KMS-11 (cell line): ENCODE measurements at regions not wholly inside any gene's neighbourhood (a gene's known extent, or its start where the extent isn't known, plus 50 kb on each side); places are given as distances from the start of the nearest gene placed in this dataset.

ENCODE experiments used
- H2AFZ ChIP-seq: fragments of 200-600 bp; sonication (generic); 2 replicates; pipeline ENCODE4 v1.6.1; 2016; ENCODE audit warnings: antibody characterized with exemption, mixed run types, low read depth
- H3K27ac ChIP-seq: fragments of 200-600 bp; sonication (generic); 2 replicates; pipeline ENCODE4 v1.6.1; 2016; ENCODE audit warnings: mild to moderate bottlenecking, mixed run types
- H3K27me3 ChIP-seq: fragments of 200-600 bp; sonication (generic); 2 replicates; pipeline ENCODE4 v1.6.1; 2017; ENCODE audit warnings: mild to moderate bottlenecking, low read depth, mixed run types, moderate library complexity; ENCODE audit not compliant: insufficient read depth
- H3K36me3 ChIP-seq: fragments of 200-600 bp; sonication (generic); 2 replicates; pipeline ENCODE4 v1.6.1; 2017; ENCODE audit warnings: mild to moderate bottlenecking, mixed run types; ENCODE audit not compliant: insufficient read depth
- H3K4me1 ChIP-seq: fragments of 200-600 bp; sonication (generic); 2 replicates; pipeline ENCODE4 v1.6.1; 2016; ENCODE audit warnings: mild to moderate bottlenecking, low read depth, mixed run types; ENCODE audit not compliant: poor library complexity, severe bottlenecking
- H3K4me2 ChIP-seq: fragments of 200-600 bp; sonication (generic); 2 replicates; pipeline ENCODE4 v1.7.0; 2016; ENCODE audit warnings: mild to moderate bottlenecking, mixed run types
- H3K4me3 ChIP-seq: fragments of 200-600 bp; sonication (generic); IDR thresholded peaks from 2 replicates; pipeline ENCODE4 v1.6.1; 2017; ENCODE audit warnings: low read depth, low read length, mixed read lengths; ENCODE audit not compliant: insufficient read depth
- H3K79me2 ChIP-seq: fragments of 200-600 bp; sonication (generic); 2 replicates; pipeline ENCODE4 v1.6.1; 2016; ENCODE audit warnings: low read depth, mixed run types; ENCODE audit not compliant: insufficient read depth
- H3K9ac ChIP-seq: fragments of 200-600 bp; sonication (generic); 2 replicates; pipeline ENCODE4 v1.6.1; 2016; ENCODE audit warnings: mild to moderate bottlenecking, mixed run types
- H4K20me1 ChIP-seq: fragments of 200-600 bp; sonication (generic); 2 replicates; pipeline ENCODE4 v1.6.1; 2016; ENCODE audit warnings: mild to moderate bottlenecking, mixed run types; ENCODE audit not compliant: insufficient read depth
- TF ChIP-seq, protein P1 (sequence below): fragments of 200-600 bp; sonication (generic); conservative IDR thresholded peaks from 2 replicates; pipeline ENCODE4 v1.6.1; 2017; ENCODE audit warnings: low read depth, mild to moderate bottlenecking, antibody characterized with exemption, low read length, moderate library complexity, mixed read lengths

DNA sequence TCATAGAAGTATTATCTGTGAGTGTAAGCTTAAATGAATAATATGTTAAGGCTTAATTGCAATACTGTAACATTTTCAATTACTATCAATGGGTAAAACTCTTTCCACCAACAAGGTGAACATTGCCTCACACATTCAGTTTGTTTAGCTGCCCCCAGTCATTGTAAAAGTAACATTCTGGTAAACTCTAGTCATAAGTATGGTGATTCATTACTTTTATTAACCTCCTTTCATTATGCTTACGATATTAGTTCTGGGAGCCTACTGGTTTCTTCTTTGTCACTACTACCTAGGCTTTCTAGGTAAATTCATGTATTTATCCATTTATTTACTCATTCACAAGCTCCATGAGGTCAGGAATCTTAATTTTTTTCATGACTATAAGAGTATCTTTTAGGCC, 412.8 kb upstream of the SLIT2 start:
- Histone ChIP-seq H3K27ac (no peak overlapping the region), H3K27me3 (no peaks in the 10 kb centered on the region)
- TF ChIP-seq, protein P1, sequence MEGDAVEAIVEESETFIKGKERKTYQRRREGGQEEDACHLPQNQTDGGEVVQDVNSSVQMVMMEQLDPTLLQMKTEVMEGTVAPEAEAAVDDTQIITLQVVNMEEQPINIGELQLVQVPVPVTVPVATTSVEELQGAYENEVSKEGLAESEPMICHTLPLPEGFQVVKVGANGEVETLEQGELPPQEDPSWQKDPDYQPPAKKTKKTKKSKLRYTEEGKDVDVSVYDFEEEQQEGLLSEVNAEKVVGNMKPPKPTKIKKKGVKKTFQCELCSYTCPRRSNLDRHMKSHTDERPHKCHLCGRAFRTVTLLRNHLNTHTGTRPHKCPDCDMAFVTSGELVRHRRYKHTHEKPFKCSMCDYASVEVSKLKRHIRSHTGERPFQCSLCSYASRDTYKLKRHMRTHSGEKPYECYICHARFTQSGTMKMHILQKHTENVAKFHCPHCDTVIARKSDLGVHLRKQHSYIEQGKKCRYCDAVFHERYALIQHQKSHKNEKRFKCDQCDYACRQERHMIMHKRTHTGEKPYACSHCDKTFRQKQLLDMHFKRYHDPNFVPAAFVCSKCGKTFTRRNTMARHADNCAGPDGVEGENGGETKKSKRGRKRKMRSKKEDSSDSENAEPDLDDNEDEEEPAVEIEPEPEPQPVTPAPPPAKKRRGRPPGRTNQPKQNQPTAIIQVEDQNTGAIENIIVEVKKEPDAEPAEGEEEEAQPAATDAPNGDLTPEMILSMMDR, result no peak

DNA sequence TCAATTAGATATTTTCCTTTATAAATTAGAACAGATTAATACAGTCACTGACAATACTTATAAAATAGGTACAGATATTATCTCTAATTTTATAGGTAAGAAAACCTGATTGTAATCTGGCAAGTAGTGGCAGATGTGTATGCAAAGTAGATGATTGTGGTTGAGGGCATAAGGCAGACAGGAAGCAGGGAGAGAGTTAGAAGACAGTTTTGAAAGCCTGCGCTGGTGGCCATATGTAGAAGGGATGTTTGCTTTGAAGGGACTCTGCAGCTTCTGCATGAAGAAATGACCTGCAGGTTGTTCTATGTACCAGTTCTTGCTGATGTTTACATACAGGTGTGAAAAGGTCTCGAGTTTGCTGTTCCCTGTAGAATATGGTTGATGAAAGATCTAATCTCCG, 416.3 kb upstream of the SLIT2 start:
- TF ChIP-seq, protein P1, result no peak
- Histone ChIP-seq H3K27ac (no peak overlapping the region), H2AFZ (no peak overlapping the region), H3K9ac (no peak overlapping the region), H3K36me3 (no peaks in the 10 kb centered on the region), H3K79me2 (no peaks in the 10 kb centered on the region), H3K4me2 (no peak overlapping the region), H3K4me1 (no peaks in the 10 kb centered on the region), H3K27me3 (no peaks in the 10 kb centered on the region), H4K20me1 (no peaks in the 10 kb centered on the region), H3K4me3 (no peak overlapping the region)

More for the DNA sequence above, 412.8 kb upstream of the SLIT2 start:
- no peak overlapping the region for H3K4me3 ChIP-seq
- H3K79me2 ChIP-seq, result no peaks in the 10 kb centered on the region
- H3K4me2 ChIP-seq, result no peak overlapping the region
- H3K9ac ChIP-seq, result no peak overlapping the region
- no peaks in the 10 kb centered on the region for H3K4me1 ChIP-seq
- H4K20me1 ChIP-seq, result no peaks in the 10 kb centered on the region
- H2AFZ ChIP-seq, result no peak overlapping the region
- no peaks in the 10 kb centered on the region for H3K36me3 ChIP-seq

DNA sequence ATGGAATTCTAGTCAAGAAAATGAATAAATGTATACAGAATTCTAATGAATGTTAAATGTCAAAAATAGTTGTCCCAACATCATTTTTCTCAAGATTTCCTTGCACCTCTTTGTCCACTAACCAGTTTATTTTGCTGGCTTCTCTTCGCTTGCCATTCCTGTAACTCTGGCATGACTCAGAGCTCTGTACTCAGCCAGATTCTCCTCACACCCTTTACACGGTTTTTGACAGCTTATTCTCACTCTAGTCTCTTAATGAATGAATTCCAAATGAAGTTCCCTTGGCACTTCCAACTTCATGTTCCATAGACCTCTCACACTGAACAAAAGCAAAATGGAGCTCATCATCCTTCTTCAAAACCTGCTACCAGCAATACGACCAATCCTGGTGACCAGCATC, 419.3 kb upstream of the SLIT2 start:
- Histone ChIP-seq H3K9ac (no peak overlapping the region), H3K4me1 (no peaks in the 10 kb centered on the region), H2AFZ (no peak overlapping the region), H3K4me2 (no peak overlapping the region), H3K36me3 (no peaks in the 10 kb centered on the region), H3K27ac (no peak overlapping the region), H4K20me1 (no peaks in the 10 kb centered on the region), H3K4me3 (no peak overlapping the region), H3K27me3 (no peaks in the 10 kb centered on the region), H3K79me2 (no peaks in the 10 kb centered on the region)
- TF ChIP-seq, protein P1, result no peak

DNA sequence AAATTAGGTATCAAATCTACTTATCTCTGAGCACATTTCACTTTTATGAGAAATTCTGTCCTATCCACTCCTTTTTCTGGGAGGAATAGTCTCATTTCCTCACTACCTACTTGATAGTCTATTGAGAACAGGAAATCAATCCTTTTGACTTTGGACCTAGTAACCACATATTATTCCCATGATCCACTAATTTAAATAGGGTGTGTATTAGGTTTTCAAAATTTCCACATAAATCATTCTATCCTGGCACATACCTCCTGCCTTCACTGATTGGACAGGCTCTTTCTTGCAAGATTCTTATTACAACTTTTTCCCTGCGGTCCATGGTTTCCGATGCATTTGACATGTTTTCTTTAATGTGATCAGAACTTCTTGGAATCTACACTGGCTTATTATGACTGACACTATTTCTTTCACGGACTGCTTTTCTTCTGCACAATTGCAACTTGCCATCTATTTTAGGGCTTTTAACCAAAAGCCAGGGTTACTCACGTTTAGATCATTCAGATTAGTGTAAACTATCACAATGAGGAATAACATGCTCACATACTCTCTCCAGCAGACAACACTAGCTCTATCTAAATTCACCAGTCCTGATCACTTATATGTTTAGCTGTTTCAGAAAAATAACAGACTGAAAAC, 419.9 kb upstream of the SLIT2 start:
- H2AFZ ChIP-seq, result no peak overlapping the region
- TF ChIP-seq, protein P1, result no peak
- no peak overlapping the region for H3K4me3 ChIP-seq
- H3K79me2 ChIP-seq, result no peaks in the 10 kb centered on the region
- no peak overlapping the region for H3K9ac ChIP-seq
- H3K4me2 ChIP-seq, result no peak overlapping the region
- H3K4me1 ChIP-seq, result no peaks in the 10 kb centered on the region
- H3K27me3 ChIP-seq, result no peaks in the 10 kb centered on the region
- H4K20me1 ChIP-seq, result no peaks in the 10 kb centered on the region
- no peak overlapping the region for H3K27ac ChIP-seq
- H3K36me3 ChIP-seq, result no peaks in the 10 kb centered on the region
